Mesenchymal stem cell (in vitro differentiated cells and primary cell): ENCODE measurements at regions not wholly inside any gene's neighbourhood (a gene's known extent, or its start where the extent isn't known, plus 50 kb on each side); places are given as distances from the start of the nearest gene placed in this dataset.

Source experiments
- DNase-seq: peaks from one replicate; pipeline ENCODE4 v3.0.0-alpha.2; 2013
- H2AFZ ChIP-seq: one replicate; pipeline ENCODE4 v1.6.1; 2013; ENCODE audit warnings: low read depth, mild to moderate bottlenecking, control low read depth, inconsistent platforms, low read length, moderate library complexity
- H2AK5ac ChIP-seq: 2 replicates; pipeline ENCODE4 v1.6.1; 2013; ENCODE audit warnings: low read length, moderate library complexity, mild to moderate bottlenecking, inconsistent platforms; ENCODE audit not compliant: severe bottlenecking
- H2BK120ac ChIP-seq: one replicate; pipeline ENCODE4 v1.6.1; 2013; ENCODE audit warnings: low read depth, mild to moderate bottlenecking, inconsistent platforms, low read length, moderate library complexity
- H2BK12ac ChIP-seq, 2 experiments: one replicate each; pipeline ENCODE4 v1.6.1; 2013; ENCODE audit warnings: inconsistent platforms in 2 of 2, low read length in 2 of 2, mild to moderate bottlenecking in 2 of 2, moderate library complexity in 2 of 2, control low read depth in 1 of 2
- H2BK15ac ChIP-seq: one replicate; pipeline ENCODE4 v1.6.1; 2013; ENCODE audit warnings: mild to moderate bottlenecking, low read depth, inconsistent platforms; ENCODE audit not compliant: poor library complexity, severe bottlenecking
- H2BK5ac ChIP-seq: 2 replicates; pipeline ENCODE4 v1.6.1; 2013; ENCODE audit warnings: low read depth, mild to moderate bottlenecking, low read length, control low read depth, inconsistent platforms; ENCODE audit not compliant: poor library complexity, severe bottlenecking
- H3K14ac ChIP-seq, 2 experiments: one replicate each; pipeline ENCODE4 v1.6.1; 2013; ENCODE audit warnings: inconsistent platforms in 2 of 2, low read length in 2 of 2, control low read depth in 1 of 2, mild to moderate bottlenecking in 1 of 2, moderate library complexity in 1 of 2
- H3K18ac ChIP-seq, 2 experiments: one replicate each; pipeline ENCODE4 v1.6.1; 2013; ENCODE audit warnings: inconsistent platforms in 2 of 2, low read length in 2 of 2, control low read depth in 1 of 2, low read depth in 1 of 2, mild to moderate bottlenecking in 1 of 2
- H3K23ac ChIP-seq, 2 experiments: one replicate each; pipeline ENCODE4 v1.6.1; 2013; ENCODE audit warnings: inconsistent platforms in 2 of 2, low read length in 2 of 2, mild to moderate bottlenecking in 2 of 2, moderate library complexity in 2 of 2, control low read depth in 1 of 2
- H3K27ac ChIP-seq: 2 replicates; pipeline ENCODE4 v1.5.1; 2013; ENCODE audit warnings: mild to moderate bottlenecking, moderate library complexity, low read length, control low read depth, inconsistent platforms; ENCODE audit not compliant: poor library complexity, severe bottlenecking
- H3K27me3 ChIP-seq, 2 experiments: 2 replicates each; pipeline versions ENCODE4 v1.6.1 to v1.7.0; 2013; ENCODE audit warnings: low read length in 2 of 2, mild to moderate bottlenecking in 2 of 2, moderate library complexity in 2 of 2, control low read depth in 1 of 2, inconsistent platforms in 1 of 2; ENCODE audit not compliant: control insufficient read depth in 1 of 2, insufficient read depth in 1 of 2
- H3K36me3 ChIP-seq, 2 experiments: 2 replicates each; pipeline versions ENCODE4 v1.6.1 to v1.7.0; 2013; ENCODE audit warnings: low read length in 2 of 2, control low read depth in 1 of 2, inconsistent platforms in 1 of 2, low read depth in 1 of 2, mild to moderate bottlenecking in 1 of 2; ENCODE audit not compliant: insufficient read depth in 2 of 2, control insufficient read depth in 1 of 2
- H3K4ac ChIP-seq, 2 experiments: one replicate each; pipeline ENCODE4 v1.6.1; 2013; ENCODE audit warnings: inconsistent platforms in 2 of 2, low read length in 2 of 2, mild to moderate bottlenecking in 2 of 2, moderate library complexity in 2 of 2, control low read depth in 1 of 2, low read depth in 1 of 2
- H3K4me1 ChIP-seq: 2 replicates; pipeline ENCODE4 v1.6.1; 2013; ENCODE audit warnings: low read depth, low read length, control low read depth; ENCODE audit not compliant: control insufficient read depth, insufficient read depth
- H3K4me2 ChIP-seq: 2 replicates; pipeline ENCODE4 v1.6.1; 2013; ENCODE audit warnings: low read length, mild to moderate bottlenecking, inconsistent platforms; ENCODE audit not compliant: poor library complexity, severe bottlenecking
- H3K4me3 ChIP-seq, 2 experiments: 2 replicates each; pipeline versions ENCODE4 v1.5.1 to v1.7.0; 2013; ENCODE audit warnings: low read length in 2 of 2, mild to moderate bottlenecking in 2 of 2, control low read depth in 1 of 2, low read depth in 1 of 2; ENCODE audit not compliant: insufficient read depth in 1 of 2
- H3K79me1 ChIP-seq: replicated peaks from 2 replicates; pipeline ENCODE4 v1.6.1; 2013; ENCODE audit warnings: mild to moderate bottlenecking, control low read depth, low read length, inconsistent platforms; ENCODE audit not compliant: poor library complexity, severe bottlenecking
- H3K9ac ChIP-seq: 2 replicates; pipeline ENCODE4 v1.7.0; 2013; ENCODE audit warnings: mild to moderate bottlenecking, low read length, moderate library complexity
- H3K9me3 ChIP-seq: 2 replicates; pipeline ENCODE4 v1.7.0; 2013; ENCODE audit warnings: mild to moderate bottlenecking, low read length; ENCODE audit not compliant: control insufficient read depth
- H4K8ac ChIP-seq: one replicate; pipeline ENCODE4 v1.6.1; 2013; ENCODE audit warnings: inconsistent platforms, mild to moderate bottlenecking, low read length, moderate library complexity
- H4K91ac ChIP-seq: one replicate; pipeline ENCODE4 v1.6.1; 2013; ENCODE audit warnings: mild to moderate bottlenecking, low read length, inconsistent platforms
- WGBS: methylation state at CpG from one replicate; pipeline ENCODE4 v1.1.7; 2013; ENCODE audit warnings: mixed read lengths; 5-methylcytosine and 5-hydroxymethylcytosine counted together

DNA sequence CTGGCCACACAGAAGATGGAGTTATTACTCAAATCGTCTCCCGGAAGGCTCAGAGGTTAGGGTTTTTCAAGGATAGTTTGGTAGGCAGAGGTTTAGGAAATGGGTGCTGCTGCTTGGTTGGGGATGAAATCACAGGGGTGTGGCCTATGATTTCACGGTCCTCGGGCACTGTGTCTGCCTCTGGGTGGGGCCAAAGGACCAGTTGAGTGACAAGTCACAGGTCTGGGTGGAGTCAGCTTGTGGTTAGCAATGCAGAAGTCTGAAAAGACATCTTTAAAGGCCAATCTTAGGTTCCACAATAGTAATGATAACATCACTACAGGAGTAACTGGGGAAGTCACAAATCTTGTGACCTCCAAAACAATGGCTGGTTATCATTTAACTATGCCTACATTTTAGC, 387.8 kb downstream of the ZNF521 start:
- Histone ChIP-seq H2BK120ac (no peak overlapping the region), H3K36me3 (no peaks in the 10 kb centered on the region), H3K9ac (no peak overlapping the region), H3K18ac (no peak overlapping the region), H4K8ac (no peak overlapping the region), H3K9me3 (peaks cover 6% of the 10 kb centered on the region), H3K4me3 (no peak overlapping the region), H3K4ac (peak overlapping the region in 1 of 2 experiments; percentile 13), H3K27ac (no peak overlapping the region), H3K23ac (no peak overlapping the region), H3K4me1 (no peaks in the 10 kb centered on the region), H3K14ac (no peak overlapping the region), H2AK5ac (no peak overlapping the region), H2BK5ac (no peak overlapping the region), H2BK12ac (peak overlapping the region in 1 of 2 experiments; percentile 54), H3K79me1 (no peaks in the 10 kb centered on the region), H2AFZ (no peak overlapping the region), H3K4me2 (no peak overlapping the region), H2BK15ac (no peak overlapping the region), H4K91ac (no peak overlapping the region), H3K27me3 (peaks cover 0 to 5% of the 10 kb centered on the region in 2 experiments)
- 76% methylated on average over 4 of the region's 4 CpGs for WGBS
- DNase-seq = no peak

DNA sequence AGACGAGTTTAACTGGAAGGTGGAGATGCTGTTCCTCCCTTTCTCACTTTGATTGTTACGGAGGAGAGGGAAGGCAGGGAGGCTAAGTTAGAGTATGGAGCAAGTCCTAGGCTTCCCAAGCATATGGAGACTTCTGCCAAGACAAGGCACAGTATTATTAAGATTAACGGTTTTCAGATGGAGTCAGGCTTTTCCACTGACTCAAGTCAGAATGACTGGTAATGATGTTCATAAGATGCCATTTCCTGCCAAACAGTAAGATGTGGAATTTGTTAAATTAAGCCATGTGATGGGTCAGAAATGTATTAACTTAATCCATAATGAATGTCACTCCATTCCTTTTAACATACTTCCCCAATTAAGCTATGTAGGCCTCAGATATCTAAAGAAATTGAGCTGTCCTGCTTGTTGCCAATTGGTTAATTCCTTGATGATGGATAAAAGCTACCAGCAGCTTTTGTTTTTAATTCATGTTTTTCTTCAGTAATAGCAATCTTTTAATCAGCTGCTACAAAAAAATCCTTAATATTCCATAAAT, 383.7 kb downstream of the ZNF521 start:
- no peak overlapping the region for H4K91ac ChIP-seq
- H3K18ac ChIP-seq = no peak overlapping the region
- no peaks in the 10 kb centered on the region for H3K4me1 ChIP-seq
- peaks cover 6% of the 10 kb centered on the region for H3K9me3 ChIP-seq
- no peak overlapping the region for H2AFZ ChIP-seq
- H3K79me1 ChIP-seq = no peaks in the 10 kb centered on the region
- 86% methylated on average over 3 of the region's 3 CpGs for WGBS
- H2BK15ac ChIP-seq = no peak overlapping the region
- H3K14ac ChIP-seq = no peak overlapping the region
- H2BK120ac ChIP-seq = no peak overlapping the region
- no peak overlapping the region for H3K4me3 ChIP-seq
- H3K23ac ChIP-seq = no peak overlapping the region
- H2BK12ac ChIP-seq = no peak overlapping the region
- no peaks in the 10 kb centered on the region for H3K27me3 ChIP-seq
- H2AK5ac ChIP-seq = no peak overlapping the region
- no peaks in the 10 kb centered on the region for H3K36me3 ChIP-seq
- no peak overlapping the region for H3K4ac ChIP-seq
- H2BK5ac ChIP-seq = no peak overlapping the region
- peak overlapping the region; percentile 18 for H3K9ac ChIP-seq
- no peak for DNase-seq
- no peak overlapping the region for H3K27ac ChIP-seq
- no peak overlapping the region for H4K8ac ChIP-seq
- H3K4me2 ChIP-seq = no peak overlapping the region

DNA sequence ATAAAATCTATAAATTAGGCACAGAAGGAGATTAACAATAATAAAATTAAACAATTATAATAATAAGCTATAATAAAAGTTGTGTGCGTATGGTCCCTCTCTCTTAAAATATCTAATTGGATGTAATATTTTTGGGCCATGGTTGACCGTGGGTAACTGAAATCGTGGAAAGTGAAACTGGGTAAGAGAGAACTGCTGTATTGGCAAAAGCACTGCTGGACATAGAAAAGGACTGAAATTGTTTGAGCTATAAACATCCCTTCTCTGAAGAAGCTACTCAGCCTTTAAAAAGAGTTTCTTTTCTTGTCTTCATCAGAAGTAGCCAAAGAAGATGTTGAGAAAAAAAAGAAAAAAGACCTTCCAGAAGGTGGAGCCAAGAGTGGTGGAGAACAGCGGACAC, 379.4 kb downstream of the ZNF521 start:
- Histone ChIP-seq H3K9ac (no peak overlapping the region), H2AFZ (no peak overlapping the region), H3K36me3 (no peaks in the 10 kb centered on the region), H2BK12ac (no peak overlapping the region), H3K27me3 (no peaks in the 10 kb centered on the region), H2BK5ac (no peak overlapping the region), H3K4me1 (no peaks in the 10 kb centered on the region), H2BK15ac (no peak overlapping the region), H3K23ac (no peak overlapping the region), H3K4ac (no peak overlapping the region), H3K4me3 (no peak overlapping the region), H3K79me1 (no peaks in the 10 kb centered on the region), H3K27ac (no peak overlapping the region), H3K9me3 (no peaks in the 10 kb centered on the region), H3K18ac (no peak overlapping the region), H3K14ac (no peak overlapping the region), H3K4me2 (no peak overlapping the region), H4K91ac (no peak overlapping the region), H2AK5ac (no peak overlapping the region), H4K8ac (no peak overlapping the region), H2BK120ac (no peak overlapping the region)
- no peak for DNase-seq
- 97% methylated on average over 4 of the region's 4 CpGs for WGBS

- Histone ChIP-seq H3K23ac (no peak overlapping the region), H2AK5ac (no peak overlapping the region), H2BK120ac (no peak overlapping the region), H2AFZ (no peak overlapping the region), H2BK15ac (no peak overlapping the region), H4K91ac (no peak overlapping the region), H3K4me3 (no peak overlapping the region), H3K27ac (no peak overlapping the region), H4K8ac (no peak overlapping the region), H3K9ac (no peak overlapping the region), H2BK12ac (no peak overlapping the region), H3K79me1 (no peaks in the 10 kb centered on the region), H3K4me2 (no peak overlapping the region), H3K4ac (no peak overlapping the region), H3K9me3 (no peaks in the 10 kb centered on the region), H3K18ac (no peak overlapping the region), H3K36me3 (no peaks in the 10 kb centered on the region), H2BK5ac (no peak overlapping the region), H3K27me3 (no peaks in the 10 kb centered on the region), H3K4me1 (no peaks in the 10 kb centered on the region), H3K14ac (no peak overlapping the region)
- 100% methylated on average over 1 of the region's 2 CpGs for WGBS
- DNase-seq = no peak
Measured at GRCh38 chr18:24974431-24974830, 377.5 kb downstream of the ZNF521 start.
